ENCODE measurements at regions not wholly inside any gene's neighbourhood (a gene's known extent, or its start where the extent isn't known, plus 50 kb on each side); places are given as distances from the start of the nearest gene placed in this dataset.
"Not testable (repeated sequence)": the region's sequence is repeated elsewhere in the genome, so short reads cannot be mapped to it uniquely, and the experiment has no call there.

DNA sequence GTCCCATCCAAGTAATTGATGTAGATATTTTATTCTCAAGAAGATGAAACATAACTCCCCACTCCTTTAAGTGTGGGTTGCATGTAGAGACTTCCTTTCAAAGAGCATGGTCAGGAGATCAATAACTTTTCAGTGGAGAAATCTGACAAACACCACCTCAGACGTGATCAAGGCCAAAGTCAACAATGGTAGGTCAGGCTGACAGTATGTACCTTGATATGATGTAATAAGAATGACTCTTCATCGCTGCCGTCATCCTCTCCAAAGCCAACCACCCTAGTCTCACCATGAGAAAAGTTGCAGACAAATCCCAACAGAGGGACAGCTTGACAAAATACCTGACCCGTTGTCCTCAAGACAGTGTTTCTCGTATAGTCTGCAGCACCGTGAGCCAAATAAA lies 67.3 kb upstream of the DHRSX start:
- no peak overlapping the region for H3K4me3 ChIP-seq
- TF ChIP-seq POLR2A (IDR thresholded peaks at IDR 0.05) (no peak), POLR2AphosphoS5 (IDR thresholded peaks at IDR 0.05) (no peak)
- TF ChIP-seq, protein P1, sequence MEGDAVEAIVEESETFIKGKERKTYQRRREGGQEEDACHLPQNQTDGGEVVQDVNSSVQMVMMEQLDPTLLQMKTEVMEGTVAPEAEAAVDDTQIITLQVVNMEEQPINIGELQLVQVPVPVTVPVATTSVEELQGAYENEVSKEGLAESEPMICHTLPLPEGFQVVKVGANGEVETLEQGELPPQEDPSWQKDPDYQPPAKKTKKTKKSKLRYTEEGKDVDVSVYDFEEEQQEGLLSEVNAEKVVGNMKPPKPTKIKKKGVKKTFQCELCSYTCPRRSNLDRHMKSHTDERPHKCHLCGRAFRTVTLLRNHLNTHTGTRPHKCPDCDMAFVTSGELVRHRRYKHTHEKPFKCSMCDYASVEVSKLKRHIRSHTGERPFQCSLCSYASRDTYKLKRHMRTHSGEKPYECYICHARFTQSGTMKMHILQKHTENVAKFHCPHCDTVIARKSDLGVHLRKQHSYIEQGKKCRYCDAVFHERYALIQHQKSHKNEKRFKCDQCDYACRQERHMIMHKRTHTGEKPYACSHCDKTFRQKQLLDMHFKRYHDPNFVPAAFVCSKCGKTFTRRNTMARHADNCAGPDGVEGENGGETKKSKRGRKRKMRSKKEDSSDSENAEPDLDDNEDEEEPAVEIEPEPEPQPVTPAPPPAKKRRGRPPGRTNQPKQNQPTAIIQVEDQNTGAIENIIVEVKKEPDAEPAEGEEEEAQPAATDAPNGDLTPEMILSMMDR (IDR thresholded peaks at IDR 0.05) = no peak
- H3K4me1 ChIP-seq (replicated peaks) = no peaks in the 10 kb centered on the region
- H3K27me3 ChIP-seq (replicated peaks; ENCODE audit: insufficient read depth) = no peaks in the 10 kb centered on the region
- intact Hi-C loops (cut with DNase I) = no loop called here
- 86% methylated on average over 6 of the region's 6 CpGs for WGBS
- H3K36me3 ChIP-seq = no peaks in the 10 kb centered on the region
- no peak overlapping the region for H3K27ac ChIP-seq
- no peak for DNase-seq (ENCODE audit: low spot score)
- H3K9me3 ChIP-seq = no peaks in the 10 kb centered on the region

DNA sequence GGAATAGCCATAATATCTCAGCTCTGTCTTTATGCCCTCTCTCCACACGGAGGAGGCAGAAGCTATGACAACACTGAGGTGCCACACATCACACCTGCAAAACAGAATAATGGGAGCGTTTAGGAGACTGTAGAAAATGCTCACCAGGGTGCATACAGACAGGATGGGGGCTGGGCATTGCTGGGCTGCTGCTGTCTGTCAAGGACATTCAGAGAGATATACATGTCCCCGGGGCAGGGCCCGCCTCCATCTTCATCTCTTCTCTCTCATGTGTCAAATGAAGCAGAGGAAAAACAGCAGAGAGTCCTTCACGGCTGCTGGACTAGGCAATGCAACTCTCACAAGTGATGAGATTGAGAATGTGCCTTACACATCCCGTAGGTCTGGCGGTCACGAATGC lies 65.3 kb upstream of the DHRSX start:
- no peaks in the 10 kb centered on the region for H3K9me3 ChIP-seq
- TF ChIP-seq POLR2AphosphoS5 (IDR thresholded peaks at IDR 0.05) = no peak
- TF ChIP-seq POLR2A (IDR thresholded peaks at IDR 0.05) = no peak
- TF ChIP-seq, protein P1 (IDR thresholded peaks at IDR 0.05) = no peak
- 87% methylated on average over 8 of the region's 8 CpGs for WGBS
- DNase-seq (ENCODE audit: low spot score) = no peak
- no peaks in the 10 kb centered on the region for H3K4me1 ChIP-seq (replicated peaks)
- no peak overlapping the region for H3K4me3 ChIP-seq
- intact Hi-C loops (cut with DNase I) = no loop called here
- no peaks in the 10 kb centered on the region for H3K36me3 ChIP-seq
- no peak overlapping the region for H3K27ac ChIP-seq
- H3K27me3 ChIP-seq (replicated peaks; ENCODE audit: insufficient read depth) = no peaks in the 10 kb centered on the region

DNA sequence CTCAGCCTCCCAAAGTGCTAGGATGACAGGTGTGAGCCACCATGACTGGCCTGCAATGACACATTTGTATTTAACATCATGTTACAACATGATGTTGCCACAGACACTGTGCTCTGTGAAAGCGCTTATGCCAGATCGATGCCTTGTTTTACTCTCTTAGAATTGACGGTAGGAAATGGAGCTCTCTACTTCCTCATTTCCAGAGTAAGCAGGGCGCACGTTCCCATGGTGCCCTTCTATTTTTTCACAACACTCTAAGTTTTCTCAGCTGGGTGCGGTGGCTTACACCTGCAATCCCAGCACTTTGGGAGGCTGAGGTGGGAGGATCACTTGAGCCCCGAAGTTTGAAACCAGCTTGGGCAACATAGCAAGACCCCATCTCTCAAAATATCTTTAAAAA lies 60.7 kb upstream of the DHRSX start:
- no peaks in the 10 kb centered on the region for H3K27me3 ChIP-seq (replicated peaks; ENCODE audit: insufficient read depth)
- intact Hi-C loops (cut with DNase I) = no loop called here
- no peak for DNase-seq (ENCODE audit: low spot score)
- no peaks in the 10 kb centered on the region for H3K9me3 ChIP-seq
- H3K4me1 ChIP-seq (replicated peaks) = no peaks in the 10 kb centered on the region
- 93% methylated on average over 7 of the region's 7 CpGs for WGBS
- H3K4me3 ChIP-seq = no peak overlapping the region
- H3K27ac ChIP-seq = no peak overlapping the region
- TF ChIP-seq, protein P1 (IDR thresholded peaks at IDR 0.05) = no peak
- TF ChIP-seq POLR2A (IDR thresholded peaks at IDR 0.05) = no peak
- no peaks in the 10 kb centered on the region for H3K36me3 ChIP-seq

DNA sequence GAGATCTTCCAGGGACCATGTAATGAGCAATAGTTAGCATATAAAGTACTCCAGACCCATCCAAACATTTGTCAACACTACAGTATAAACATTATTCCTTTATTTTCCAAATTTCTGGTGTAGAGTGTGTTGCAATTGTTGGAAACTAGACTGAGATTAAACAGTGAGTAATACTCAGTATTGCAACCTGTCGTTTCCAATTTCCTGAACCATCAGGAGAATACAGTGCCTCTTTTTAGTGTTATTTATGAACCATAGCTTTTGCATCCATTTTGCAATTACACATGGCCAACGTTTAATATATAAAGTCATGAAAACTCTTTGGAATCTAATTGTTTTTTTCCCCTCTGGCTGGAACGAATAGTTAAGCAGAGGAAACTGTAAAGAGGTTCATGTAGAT lies 58.3 kb upstream of the DHRSX start:
- intact Hi-C loops (cut with DNase I) = loop anchor here (10.0 kb wide), 1 partner anchor 324 kb away; no protein-coding TSS in a partner anchor
- H3K27me3 ChIP-seq (replicated peaks; ENCODE audit: insufficient read depth) = no peaks in the 10 kb centered on the region
- TF ChIP-seq, protein P1 (IDR thresholded peaks at IDR 0.05) = no peak
- no peak overlapping the region for H3K27ac ChIP-seq
- no peaks in the 10 kb centered on the region for H3K36me3 ChIP-seq
- WGBS = 30% methylated on average over 3 of the region's 3 CpGs
- no peak overlapping the region for H3K4me3 ChIP-seq
- H3K4me1 ChIP-seq (replicated peaks) = no peaks in the 10 kb centered on the region
- no peaks in the 10 kb centered on the region for H3K9me3 ChIP-seq
- DNase-seq (ENCODE audit: low spot score) = no peak

DNA sequence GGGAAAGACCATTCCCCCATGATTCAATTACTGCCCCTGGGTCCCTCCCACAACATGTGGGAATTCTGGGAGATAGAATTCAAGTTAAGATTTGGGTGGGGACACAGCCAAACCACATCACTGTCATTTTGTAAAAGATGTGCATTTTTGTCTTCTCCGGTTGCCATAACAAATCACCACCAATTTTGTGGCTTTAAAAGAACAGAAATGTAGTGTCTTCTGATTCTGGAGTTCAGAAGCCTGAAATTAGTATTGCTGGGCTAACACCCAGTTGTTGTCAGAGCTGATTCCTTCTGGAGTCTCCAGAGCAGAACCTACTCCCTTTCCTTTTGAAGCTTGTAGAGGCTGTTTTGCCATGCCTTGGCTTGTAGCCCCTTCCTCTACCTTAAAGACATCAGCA lies 54.1 kb upstream of the DHRSX start:
- no peaks in the 10 kb centered on the region for H3K4me1 ChIP-seq (replicated peaks)
- H3K36me3 ChIP-seq = no peaks in the 10 kb centered on the region
- no peaks in the 10 kb centered on the region for H3K9me3 ChIP-seq
- no peak overlapping the region for H3K27ac ChIP-seq
- no peaks in the 10 kb centered on the region for H3K27me3 ChIP-seq (replicated peaks; ENCODE audit: insufficient read depth)
- TF ChIP-seq, protein P1 (IDR thresholded peaks at IDR 0.05) = no peak
- TF ChIP-seq POLR2A (IDR thresholded peaks at IDR 0.05) (no peak), POLR2AphosphoS5 (IDR thresholded peaks at IDR 0.05) (no peak)
- intact Hi-C loops (cut with DNase I) = loop anchor here (10.0 kb wide), 1 partner anchor 320 kb away; no protein-coding TSS in a partner anchor
- DNase-seq (ENCODE audit: low spot score) = no peak
- WGBS = 100% methylated on average over 1 of the region's 1 CpG
- no peak overlapping the region for H3K4me3 ChIP-seq

DNA sequence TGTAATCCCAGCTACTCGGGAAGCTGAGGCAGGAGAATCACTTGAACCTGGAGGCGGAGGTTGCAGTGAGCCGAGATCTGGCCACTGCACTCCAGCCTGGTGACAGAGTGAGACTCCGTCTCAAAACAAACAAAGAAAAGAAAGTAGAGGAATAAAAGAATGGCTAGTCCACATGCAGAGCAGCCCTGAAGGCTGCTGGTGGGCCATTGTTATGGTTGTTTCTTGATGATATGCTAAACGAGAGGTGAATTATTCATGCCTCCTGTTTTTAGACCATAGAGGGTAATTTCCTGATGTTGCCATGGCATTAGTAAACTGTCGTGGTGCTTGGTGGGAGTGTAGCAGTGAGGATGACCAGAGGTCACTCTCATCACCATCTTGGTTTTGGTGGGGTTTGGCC lies 53.3 kb upstream of the DHRSX start:
- not testable (repeated sequence) for H3K9me3 ChIP-seq; DNase-seq (ENCODE audit: low spot score); H3K4me3 ChIP-seq; H3K4me1 ChIP-seq (replicated peaks); H3K27me3 ChIP-seq (replicated peaks; ENCODE audit: insufficient read depth); H3K27ac ChIP-seq; H3K36me3 ChIP-seq
- intact Hi-C loops (cut with DNase I) = loop anchor here (10.0 kb wide), 1 partner anchor 319 kb away; no protein-coding TSS in a partner anchor
- 74% methylated on average over 6 of the region's 6 CpGs for WGBS

All from prostate gland (tissue), 2 donors.